ENCODE measurements at regions not wholly inside any gene's neighbourhood (a gene's known extent, or its start where the extent isn't known, plus 50 kb on each side); places are given as distances from the start of the nearest gene placed in this dataset.

GRCh38 chr15:96153929-96154328 is 176.6 kb upstream of the NR2F2 start:
- H3K4me3 ChIP-seq (ENCODE audit: low read length), result no peak overlapping the region
- no peak for TF ChIP-seq CTCF (conservative IDR thresholded peaks at IDR 0.05; ENCODE audit: low read length)
- no peak for DNase-seq (ENCODE audit: low read depth)

- peak; percentile 40 for DNase-seq (ENCODE audit: low read depth)
- H3K4me3 ChIP-seq (ENCODE audit: low read length), result no peak overlapping the region
- TF ChIP-seq CTCF (conservative IDR thresholded peaks at IDR 0.05; ENCODE audit: low read length), result no peak
Measured at GRCh38 chr15:96158938-96159337, 171.6 kb upstream of the NR2F2 start.

GRCh38 chr15:96160269-96160668 is 170.2 kb upstream of the NR2F2 start:
- no peak overlapping the region for H3K4me3 ChIP-seq (ENCODE audit: low read length)
- TF ChIP-seq CTCF (conservative IDR thresholded peaks at IDR 0.05; ENCODE audit: low read length), result no peak
- no peak for DNase-seq (ENCODE audit: low read depth)

- DNase-seq (ENCODE audit: low read depth), result no peak
- H3K4me3 ChIP-seq (ENCODE audit: low read length), result no peak overlapping the region
- no peak for TF ChIP-seq CTCF (conservative IDR thresholded peaks at IDR 0.05; ENCODE audit: low read length)
Measured at GRCh38 chr15:96160800-96161199, 169.7 kb upstream of the NR2F2 start.

GRCh38 chr15:96162322-96162721 is 168.2 kb upstream of the NR2F2 start:
- no peak for DNase-seq (ENCODE audit: low read depth)
- no peak overlapping the region for H3K4me3 ChIP-seq (ENCODE audit: low read length)
- TF ChIP-seq CTCF (conservative IDR thresholded peaks at IDR 0.05; ENCODE audit: low read length), result no peak

- no peak for TF ChIP-seq CTCF (conservative IDR thresholded peaks at IDR 0.05; ENCODE audit: low read length)
Measured at GRCh38 chr15:96165081-96165480, 165.4 kb upstream of the NR2F2 start.

GRCh38 chr15:96165775-96166174 is 164.7 kb upstream of the NR2F2 start:
- H3K4me3 ChIP-seq (ENCODE audit: low read length), result no peak overlapping the region
- TF ChIP-seq CTCF (conservative IDR thresholded peaks at IDR 0.05; ENCODE audit: low read length), result no peak
- no peak for DNase-seq (ENCODE audit: low read depth)

More at GRCh38 chr15:96165081-96165480, 165.4 kb upstream of the NR2F2 start:
- no peak overlapping the region for H3K4me3 ChIP-seq (ENCODE audit: low read length)
- DNase-seq (ENCODE audit: low read depth), result no peak

All from AG10803 (cell line).